ENCODE measurements at regions not wholly inside any gene's neighbourhood (a gene's known extent, or its start where the extent isn't known, plus 50 kb on each side); places are given as distances from the start of the nearest gene placed in this dataset.

- TF ChIP-seq, protein P1, sequence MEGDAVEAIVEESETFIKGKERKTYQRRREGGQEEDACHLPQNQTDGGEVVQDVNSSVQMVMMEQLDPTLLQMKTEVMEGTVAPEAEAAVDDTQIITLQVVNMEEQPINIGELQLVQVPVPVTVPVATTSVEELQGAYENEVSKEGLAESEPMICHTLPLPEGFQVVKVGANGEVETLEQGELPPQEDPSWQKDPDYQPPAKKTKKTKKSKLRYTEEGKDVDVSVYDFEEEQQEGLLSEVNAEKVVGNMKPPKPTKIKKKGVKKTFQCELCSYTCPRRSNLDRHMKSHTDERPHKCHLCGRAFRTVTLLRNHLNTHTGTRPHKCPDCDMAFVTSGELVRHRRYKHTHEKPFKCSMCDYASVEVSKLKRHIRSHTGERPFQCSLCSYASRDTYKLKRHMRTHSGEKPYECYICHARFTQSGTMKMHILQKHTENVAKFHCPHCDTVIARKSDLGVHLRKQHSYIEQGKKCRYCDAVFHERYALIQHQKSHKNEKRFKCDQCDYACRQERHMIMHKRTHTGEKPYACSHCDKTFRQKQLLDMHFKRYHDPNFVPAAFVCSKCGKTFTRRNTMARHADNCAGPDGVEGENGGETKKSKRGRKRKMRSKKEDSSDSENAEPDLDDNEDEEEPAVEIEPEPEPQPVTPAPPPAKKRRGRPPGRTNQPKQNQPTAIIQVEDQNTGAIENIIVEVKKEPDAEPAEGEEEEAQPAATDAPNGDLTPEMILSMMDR (IDR thresholded peaks at IDR 0.05; ENCODE audit: low read depth, low read length), result no peak
- TF ChIP-seq, protein P2, sequence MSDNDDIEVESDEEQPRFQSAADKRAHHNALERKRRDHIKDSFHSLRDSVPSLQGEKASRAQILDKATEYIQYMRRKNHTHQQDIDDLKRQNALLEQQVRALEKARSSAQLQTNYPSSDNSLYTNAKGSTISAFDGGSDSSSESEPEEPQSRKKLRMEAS (IDR thresholded peaks at IDR 0.05; ENCODE audit: low read depth, low read length), result no peak
- no peak for TF ChIP-seq MYC (IDR thresholded peaks at IDR 0.05; ENCODE audit: low read depth, low read length)
- TF ChIP-seq POLR2A (IDR thresholded peaks at IDR 0.05; ENCODE audit: extremely low read depth, insufficient read length), result no peak
These were observed 507.2 kb upstream of the IGFBP3 start for GRCh38 chr7:46428295-46428694.
